H9 (cell line): ENCODE measurements at regions not wholly inside any gene's neighbourhood (a gene's known extent, or its start where the extent isn't known, plus 50 kb on each side); places are given as distances from the start of the nearest gene placed in this dataset.

Experiments
- DNase-seq: peaks from one replicate; pipeline ENCODE4 v3.0.0-alpha.2; 2017
- H2AFZ ChIP-seq: one replicate; pipeline ENCODE4 v1.6.1; 2013; ENCODE audit warnings: mild to moderate bottlenecking, low read length, control low read depth, moderate library complexity
- H2AK5ac ChIP-seq: 2 replicates; pipeline ENCODE4 v1.6.1; 2013; ENCODE audit warnings: low read length, control low read depth, mixed read lengths; ENCODE audit not compliant: insufficient read length
- H2BK120ac ChIP-seq: one replicate; pipeline ENCODE4 v1.6.1; 2013; ENCODE audit warnings: low read depth, mild to moderate bottlenecking, low read length, control low read depth, inconsistent platforms; ENCODE audit not compliant: poor library complexity, severe bottlenecking
- H2BK12ac ChIP-seq: 2 replicates; pipeline ENCODE4 v1.6.1; 2013; ENCODE audit warnings: low read length, control low read depth, mixed read lengths, low read depth; ENCODE audit not compliant: insufficient read length
- H2BK15ac ChIP-seq: 2 replicates; pipeline ENCODE4 v1.6.1; 2013; ENCODE audit warnings: low read depth, low read length, control low read depth
- H2BK20ac ChIP-seq: one replicate; pipeline ENCODE4 v1.6.1; 2013; ENCODE audit warnings: low read depth, mild to moderate bottlenecking, low read length, control low read depth, inconsistent platforms; ENCODE audit not compliant: poor library complexity, severe bottlenecking
- H2BK5ac ChIP-seq: 2 replicates; pipeline ENCODE4 v1.6.1; 2013; ENCODE audit warnings: low read length, control low read depth, mixed read lengths; ENCODE audit not compliant: insufficient read length
- H3K14ac ChIP-seq: 2 replicates; pipeline ENCODE4 v1.6.1; 2013; ENCODE audit warnings: low read length, control low read depth; ENCODE audit not compliant: insufficient read depth
- H3K18ac ChIP-seq: 2 replicates; pipeline ENCODE4 v1.6.1; 2013; ENCODE audit warnings: low read depth, mild to moderate bottlenecking, mixed read lengths, low read length, control low read depth; ENCODE audit not compliant: insufficient read length
- H3K23ac ChIP-seq: 2 replicates; pipeline ENCODE4 v1.6.1; 2013; ENCODE audit warnings: low read length, control low read depth, mixed read lengths, low read depth; ENCODE audit not compliant: insufficient read length
- H3K23me2 ChIP-seq: 2 replicates; pipeline ENCODE4 v1.6.1; 2013; ENCODE audit warnings: low read depth, mild to moderate bottlenecking, mixed read lengths, low read length, control low read depth; ENCODE audit not compliant: insufficient read length, poor library complexity, severe bottlenecking
- H3K27ac ChIP-seq: 2 replicates; pipeline ENCODE4 v1.5.1; 2013; ENCODE audit warnings: low read length, control low read depth, mixed read lengths, low read depth; ENCODE audit not compliant: insufficient read length
- H3K27me3 ChIP-seq: 2 replicates; pipeline ENCODE4 v1.6.1; 2013; ENCODE audit warnings: low read length, control low read depth, inconsistent platforms; ENCODE audit not compliant: insufficient read depth
- H3K4ac ChIP-seq: 2 replicates; pipeline ENCODE4 v1.6.1; 2013; ENCODE audit warnings: low read depth, mild to moderate bottlenecking, control low read depth, inconsistent platforms, low read length, moderate library complexity
- H3K4me1 ChIP-seq: 2 replicates; pipeline ENCODE4 v1.6.1; 2013; ENCODE audit warnings: low read length, control low read depth, inconsistent platforms; ENCODE audit not compliant: insufficient read depth
- H3K4me2 ChIP-seq: 2 replicates; pipeline ENCODE4 v1.6.1; 2013; ENCODE audit warnings: low read length, control low read depth, mixed read lengths; ENCODE audit not compliant: insufficient read length, insufficient read depth
- H3K56ac ChIP-seq: 2 replicates; pipeline ENCODE4 v1.6.1; 2013; ENCODE audit warnings: low read depth, mild to moderate bottlenecking, mixed read lengths, low read length, control low read depth; ENCODE audit not compliant: insufficient read length
- H3K79me1 ChIP-seq: 2 replicates; pipeline ENCODE4 v1.6.1; 2013; ENCODE audit warnings: low read depth, mild to moderate bottlenecking, moderate library complexity, low read length, control low read depth, inconsistent platforms; ENCODE audit not compliant: insufficient read depth, poor library complexity, severe bottlenecking
- H3K79me2 ChIP-seq: 2 replicates; pipeline ENCODE4 v1.6.1; 2013; ENCODE audit warnings: low read length, control low read depth, inconsistent platforms; ENCODE audit not compliant: insufficient read depth
- H3K9ac ChIP-seq: 2 replicates; pipeline ENCODE4 v1.6.1; 2013; ENCODE audit warnings: low read length, control low read depth, mixed read lengths; ENCODE audit not compliant: insufficient read length; ENCODE audit errors: extremely low read depth
- H3K9me3 ChIP-seq: one replicate; pipeline ENCODE4 v1.6.1; 2013; ENCODE audit warnings: low read depth, low read length, inconsistent platforms; ENCODE audit not compliant: control insufficient read depth
- H3T11ph ChIP-seq: one replicate; pipeline ENCODE4 v1.6.1; 2013; ENCODE audit warnings: mild to moderate bottlenecking, low read length, control low read depth, inconsistent platforms
- H4K20me1 ChIP-seq: one replicate; pipeline ENCODE4 v1.6.1; 2013; ENCODE audit not compliant: control insufficient read depth, insufficient read length, insufficient read depth
- H4K5ac ChIP-seq: 2 replicates; pipeline ENCODE4 v1.6.1; 2013; ENCODE audit warnings: low read depth, mild to moderate bottlenecking, mixed read lengths, low read length, control low read depth; ENCODE audit not compliant: insufficient read length
- H4K8ac ChIP-seq: replicated peaks from 2 replicates; pipeline ENCODE4 v1.6.1; 2013; ENCODE audit warnings: low read length, control low read depth, mixed read lengths, low read depth; ENCODE audit not compliant: insufficient read length
- H4K91ac ChIP-seq: 2 replicates; pipeline ENCODE4 v1.6.1; 2013; ENCODE audit warnings: low read depth, mild to moderate bottlenecking, moderate library complexity, mixed read lengths, low read length, control low read depth; ENCODE audit not compliant: insufficient read length
- H3K27ac Mint-ChIP-seq, 3 experiments: 2 replicates in 2 of 3; 3 replicates in 1 of 3; pipeline ENCODE4 v1.8.0; 2020 to 2021; ENCODE audit warnings: mixed read lengths in 3 of 3, mild to moderate bottlenecking in 1 of 3, moderate library complexity in 1 of 3
- H3K27me3 Mint-ChIP-seq: 2 replicates; pipeline ENCODE4 v1.8.0; 2021; ENCODE audit warnings: low read depth, mild to moderate bottlenecking, moderate library complexity, mixed read lengths
- H3K36me3 Mint-ChIP-seq, 3 experiments: 2 replicates in 2 of 3; 3 replicates in 1 of 3; pipeline ENCODE4 v1.8.0; 2020 to 2021; ENCODE audit warnings: low read depth in 3 of 3, mixed read lengths in 3 of 3; ENCODE audit not compliant: insufficient read depth in 1 of 3
- H3K4me1 Mint-ChIP-seq, 2 experiments: 2 replicates each; pipeline ENCODE4 v1.8.0; 2020; ENCODE audit warnings: mixed read lengths in 2 of 2
- H3K4me3 Mint-ChIP-seq, 2 experiments: 2 replicates in 1 of 2; 3 replicates in 1 of 2; pipeline ENCODE4 v1.8.0; 2020 to 2021; ENCODE audit warnings: mild to moderate bottlenecking in 2 of 2, mixed read lengths in 2 of 2, moderate library complexity in 1 of 2
- H3K9me3 Mint-ChIP-seq, 2 experiments: 2 replicates in 1 of 2; 3 replicates in 1 of 2; pipeline ENCODE4 v1.8.0; 2020; ENCODE audit warnings: mild to moderate bottlenecking in 2 of 2, mixed read lengths in 2 of 2, moderate library complexity in 1 of 2
- CTCF ChIP-seq: fragments of 200-600 bp; sonication (generic); conservative IDR thresholded peaks from 3 replicates; pipeline ENCODE4 v1.8.0; 2021; ENCODE audit warnings: antibody characterized with exemption, mild to moderate bottlenecking
- WGBS: extraction: QIAGEN DNeasy Blood & Tissue Kit; methylation state at CpG from one replicate; pipeline ENCODE4 v1.1.7; 2013; ENCODE audit warnings: missing lambda C conversion rate, low lambda C conversion rate, mixed read lengths; ENCODE audit not compliant: insufficient read length; ENCODE audit errors: extremely low coverage; 5-methylcytosine and 5-hydroxymethylcytosine counted together

DNA sequence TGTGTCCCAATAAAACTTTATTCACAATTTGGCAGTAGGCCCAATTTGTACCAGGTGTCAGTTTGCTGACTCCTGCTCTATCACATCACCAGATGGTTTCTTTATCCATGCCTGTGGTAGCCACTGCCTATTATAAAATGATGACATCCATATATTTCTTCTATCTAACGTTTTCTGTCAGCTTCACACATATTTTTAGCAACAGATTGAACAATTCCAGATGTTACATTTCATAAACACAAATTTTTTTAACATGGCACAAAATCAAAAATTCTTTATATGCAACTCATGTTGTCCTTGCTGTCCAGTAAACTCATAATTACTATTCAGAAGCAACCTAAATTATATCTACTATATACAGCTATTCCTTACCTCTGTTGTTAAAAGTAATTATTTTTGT lies 1371.6 kb downstream of the NSUN3 start:
- no peak for TF ChIP-seq CTCF
- H2BK12ac ChIP-seq, result no peak overlapping the region
- H4K20me1 ChIP-seq, result no peaks in the 10 kb centered on the region
- H3K18ac ChIP-seq, result no peak overlapping the region
- DNase-seq, result no peak
- Mint-ChIP-seq H3K4me3 (no peak overlapping the region), H3K27me3 (no peaks in the 10 kb centered on the region), H3K27ac (no peak overlapping the region), H3K9me3 (peaks cover 0 to 5% of the 10 kb centered on the region in 2 experiments; a peak in 3 of 5 replicates), H3K36me3 (peaks cover 0 to 7% (median 2%) of the 10 kb centered on the region in 3 experiments; a peak in 3 of 7 replicates), H3K4me1 (peaks cover 12% of the 10 kb centered on the region in 2 experiments)
- no peaks in the 10 kb centered on the region for H3K79me2 ChIP-seq
- H3T11ph ChIP-seq, result no peak overlapping the region
- H2BK120ac ChIP-seq, result no peak overlapping the region
- no peak overlapping the region for H3K56ac ChIP-seq
- H4K8ac ChIP-seq, result no peak overlapping the region
- no peak overlapping the region for H3K23ac ChIP-seq
- H2BK5ac ChIP-seq, result no peak overlapping the region
- H3K14ac ChIP-seq, result no peak overlapping the region
- H2AFZ ChIP-seq, result no peak overlapping the region
- no peak overlapping the region for H2AK5ac ChIP-seq
- H4K5ac ChIP-seq, result no peak overlapping the region
- H3K4ac ChIP-seq, result no peak overlapping the region
- no peaks in the 10 kb centered on the region for H3K4me1 ChIP-seq
- no peak overlapping the region for H3K4me2 ChIP-seq
- WGBS, result no CpG with 5 or more reads among the region's 1 CpG
- H3K27me3 ChIP-seq, result no peaks in the 10 kb centered on the region
- no peak overlapping the region for H3K27ac ChIP-seq
- H4K91ac ChIP-seq, result no peak overlapping the region
- no peaks in the 10 kb centered on the region for H3K23me2 ChIP-seq
- no peak overlapping the region for H3K9ac ChIP-seq
- H2BK20ac ChIP-seq, result no peak overlapping the region
- no peak overlapping the region for H2BK15ac ChIP-seq
- H3K79me1 ChIP-seq, result no peaks in the 10 kb centered on the region
- no peaks in the 10 kb centered on the region for H3K9me3 ChIP-seq
